CD4-positive, alpha-beta T cell treated with Interleukin-17A for 4 hours (primary cell): ENCODE measurements at regions not wholly inside any gene's neighbourhood (a gene's known extent, or its start where the extent isn't known, plus 50 kb on each side); places are given as distances from the start of the nearest gene placed in this dataset.

ENCODE experiments used
- DNase-seq: peaks from one replicate; pipeline ENCODE4 v3.0.0-alpha.2; 2020; ENCODE audit warnings: mixed read lengths

DNA sequence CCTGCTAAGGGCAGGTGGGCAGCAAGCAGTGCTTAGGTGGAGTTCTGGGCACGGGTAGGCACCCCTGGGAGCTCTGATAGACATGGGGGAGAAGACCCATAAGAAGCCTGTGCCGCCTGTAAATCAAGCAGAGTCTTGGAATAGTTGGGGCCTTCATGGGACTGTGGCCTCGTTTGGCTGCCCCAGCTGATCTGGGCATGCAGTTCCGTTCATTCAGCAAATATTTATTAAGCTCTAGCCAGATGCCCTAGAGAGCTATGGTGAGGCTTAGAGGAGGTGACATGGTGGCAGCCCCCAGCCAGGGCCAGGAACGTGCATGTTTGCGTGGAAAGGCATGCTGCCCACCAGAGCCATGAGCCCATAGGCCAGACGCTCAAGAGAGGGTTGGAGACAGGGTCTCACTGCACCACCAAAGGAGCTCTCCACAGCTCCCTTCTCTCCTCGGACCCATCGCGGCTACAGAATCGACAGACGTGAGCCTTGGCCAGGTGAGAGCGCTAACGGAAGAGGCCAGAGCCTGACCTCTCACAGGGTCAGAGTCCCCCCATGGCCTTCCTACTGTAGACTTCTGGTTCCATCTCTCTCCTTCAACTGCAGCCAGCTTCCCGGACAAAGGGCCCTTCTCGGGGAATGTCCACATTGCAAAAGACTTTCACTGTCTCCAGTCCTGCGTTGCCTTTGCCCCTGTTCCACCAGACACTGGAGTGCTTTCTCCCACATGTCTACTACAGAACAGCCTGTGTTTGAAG lies 135.7 kb downstream of the INHBB start:
- no peak for DNase-seq

DNA sequence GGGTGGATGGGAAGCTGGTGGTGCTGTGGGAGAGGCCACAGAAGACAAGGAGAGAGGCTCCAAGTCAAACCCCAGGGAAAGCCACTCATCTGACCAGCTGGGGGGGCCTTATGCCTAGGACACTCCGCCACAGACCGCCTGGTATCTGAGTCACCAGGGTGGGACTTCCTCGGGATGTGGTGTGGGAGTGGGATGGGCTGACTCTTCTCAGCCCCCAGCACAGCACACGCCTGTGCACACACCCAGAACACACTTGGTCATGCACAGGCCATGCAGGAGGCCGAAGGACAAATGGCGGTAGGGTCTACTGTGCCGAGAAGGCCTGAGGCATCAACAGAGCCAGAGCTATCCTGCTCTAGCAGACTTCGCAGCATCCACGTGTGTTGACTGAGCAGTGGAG lies 136.4 kb downstream of the INHBB start:
- no peak for DNase-seq

DNA sequence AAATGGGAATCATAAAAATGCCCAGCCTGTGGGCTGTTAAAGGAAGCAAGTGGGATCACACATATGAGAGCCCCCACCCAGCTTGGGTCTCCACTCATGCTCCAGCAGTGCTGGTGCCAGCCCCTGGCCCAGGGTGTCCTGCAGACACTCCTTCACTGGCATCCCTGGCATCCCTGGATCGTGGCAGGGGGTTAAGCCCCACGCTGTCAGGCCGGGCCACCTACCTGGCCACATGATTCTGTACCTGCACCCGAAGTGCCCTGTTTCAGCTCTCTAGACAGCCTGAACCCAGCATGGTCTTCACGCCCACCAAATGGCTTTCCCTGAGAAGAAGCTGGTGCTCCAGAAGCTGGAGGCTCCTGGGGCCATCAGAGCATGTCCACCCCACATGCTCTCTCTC lies 137.4 kb downstream of the INHBB start:
- no peak for DNase-seq

DNA sequence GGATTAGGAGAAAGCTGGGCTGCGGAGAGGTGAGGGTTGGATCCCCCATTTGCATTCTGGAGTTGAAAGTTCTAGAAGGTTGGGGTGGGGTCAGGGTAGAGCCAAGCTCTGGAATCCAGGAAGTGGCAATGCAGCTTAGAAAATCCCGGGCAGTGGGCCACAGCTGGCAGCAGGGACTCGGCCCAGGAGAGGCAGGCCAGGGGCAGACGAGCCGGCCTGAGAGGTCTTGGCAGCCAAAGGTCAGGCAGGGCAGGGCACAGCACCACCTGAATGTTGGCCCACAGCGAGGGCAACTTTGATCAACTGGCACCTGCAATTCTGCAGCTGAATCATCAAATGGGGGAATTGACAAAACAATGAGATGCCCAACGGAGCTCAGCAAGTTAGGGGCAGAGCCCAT lies 139.2 kb downstream of the INHBB start:
- DNase-seq, result no peak

DNA sequence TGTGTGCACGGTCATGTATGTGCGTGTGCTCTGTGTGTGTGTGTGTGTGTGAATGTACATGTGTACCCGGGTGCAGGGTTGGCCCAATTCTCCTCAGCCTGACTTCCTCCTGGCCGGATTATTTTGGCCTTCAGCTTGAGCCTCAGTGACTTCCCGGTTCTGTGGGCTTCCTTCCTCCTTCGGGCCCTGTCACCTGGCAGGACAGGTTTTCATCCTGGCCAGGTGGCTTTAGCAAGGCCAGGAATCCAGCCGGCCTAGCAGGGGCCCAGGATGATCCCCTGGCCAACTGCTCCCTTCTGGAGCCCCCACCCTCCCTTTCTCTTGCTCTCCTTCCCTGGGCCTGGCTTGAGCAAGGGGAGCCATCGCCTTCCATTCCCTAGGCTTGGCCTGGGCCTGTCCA lies 140.5 kb downstream of the INHBB start:
- DNase-seq, result no peak

DNA sequence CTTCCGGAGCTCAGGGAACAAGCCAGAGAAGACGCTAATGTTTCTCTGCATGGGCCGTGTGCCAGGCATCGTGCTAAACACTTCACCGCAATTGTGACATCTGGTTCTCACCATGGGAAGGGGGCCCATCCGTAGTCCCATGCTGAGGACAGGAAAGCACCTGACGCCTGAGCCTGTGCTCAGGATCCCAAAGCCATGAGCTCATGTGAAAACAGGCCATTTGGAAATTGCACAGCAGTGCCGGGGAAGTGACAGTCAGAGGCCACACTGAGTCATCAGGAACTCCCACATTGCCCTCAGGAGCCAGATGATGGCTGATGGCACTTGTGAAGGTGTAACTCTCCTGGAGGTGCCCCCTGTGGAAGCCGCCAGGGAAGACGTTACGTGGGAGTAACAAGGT lies 141.0 kb downstream of the INHBB start:
- no peak for DNase-seq

DNA sequence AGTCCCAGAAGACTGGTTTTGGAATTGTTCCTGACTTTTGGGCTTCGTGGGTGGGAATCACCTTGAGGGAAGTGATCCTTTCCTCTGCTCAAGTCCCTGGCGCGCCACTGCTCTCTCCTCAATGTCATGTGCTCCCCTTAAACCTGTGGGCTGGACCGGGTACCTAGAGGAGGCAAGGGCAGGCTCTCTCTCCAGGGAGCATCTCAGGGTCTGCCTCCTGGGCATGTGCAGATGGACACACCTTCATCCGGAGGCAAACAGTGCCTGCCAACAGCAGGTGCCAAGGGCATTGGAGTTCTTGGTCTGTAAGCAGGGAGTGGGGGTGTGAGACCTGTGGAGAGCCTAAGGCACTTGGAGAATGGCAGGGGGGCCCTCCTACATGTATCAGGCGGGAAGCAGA lies 142.6 kb downstream of the INHBB start:
- DNase-seq, result no peak

DNA sequence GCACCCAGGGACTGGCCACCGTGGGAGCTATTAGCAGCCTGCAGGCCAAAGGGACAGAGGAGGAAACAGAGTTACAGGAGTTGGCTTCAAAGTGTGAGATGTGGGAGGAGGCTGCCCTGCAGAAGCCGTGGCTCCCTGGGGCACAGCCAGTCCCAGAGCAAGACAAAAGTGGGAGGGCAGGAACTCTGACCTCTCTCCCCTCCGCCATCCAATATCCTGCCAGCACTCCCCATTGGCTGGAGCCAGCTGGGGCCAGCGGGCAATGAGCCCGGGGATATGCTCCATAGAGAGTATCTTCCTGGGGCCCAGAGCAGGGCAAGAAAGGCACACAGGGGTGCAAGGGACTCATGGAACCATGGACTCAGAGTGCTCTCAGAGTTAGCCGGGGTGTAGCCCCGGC lies 143.1 kb downstream of the INHBB start:
- DNase-seq, result no peak

DNA sequence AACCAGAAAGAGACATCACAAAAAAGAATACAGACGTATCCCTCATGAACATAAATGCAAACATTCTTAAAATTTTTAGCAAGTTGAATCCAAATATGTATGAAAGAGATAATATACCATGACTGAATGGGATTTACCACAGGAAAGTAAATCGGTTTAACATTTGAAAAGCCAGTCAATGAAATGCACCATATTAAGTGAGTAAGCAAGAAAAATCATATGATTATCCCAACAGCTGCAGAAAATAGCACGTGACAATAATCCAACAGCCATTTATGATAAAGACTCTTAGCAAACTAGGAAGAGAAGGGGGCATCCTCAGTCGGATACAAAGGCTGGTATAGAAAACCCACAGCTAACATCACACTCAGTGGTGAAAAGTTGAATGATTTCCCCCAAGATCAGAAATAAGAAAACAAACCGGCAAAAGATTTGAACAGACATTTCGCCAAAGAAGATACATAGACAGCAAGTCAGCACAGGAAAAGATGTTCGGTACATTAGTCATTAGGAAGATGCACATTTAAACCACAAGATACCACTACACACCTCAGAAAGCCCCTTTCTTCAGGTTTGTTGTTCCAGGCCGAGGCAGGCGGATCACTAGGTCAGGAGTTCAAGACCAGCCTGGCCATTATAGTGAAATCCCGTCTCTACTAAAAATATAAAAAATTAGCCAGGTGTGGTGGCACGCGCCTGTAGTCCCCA lies 144.3 kb downstream of the INHBB start:
- DNase-seq, result no peak

DNA sequence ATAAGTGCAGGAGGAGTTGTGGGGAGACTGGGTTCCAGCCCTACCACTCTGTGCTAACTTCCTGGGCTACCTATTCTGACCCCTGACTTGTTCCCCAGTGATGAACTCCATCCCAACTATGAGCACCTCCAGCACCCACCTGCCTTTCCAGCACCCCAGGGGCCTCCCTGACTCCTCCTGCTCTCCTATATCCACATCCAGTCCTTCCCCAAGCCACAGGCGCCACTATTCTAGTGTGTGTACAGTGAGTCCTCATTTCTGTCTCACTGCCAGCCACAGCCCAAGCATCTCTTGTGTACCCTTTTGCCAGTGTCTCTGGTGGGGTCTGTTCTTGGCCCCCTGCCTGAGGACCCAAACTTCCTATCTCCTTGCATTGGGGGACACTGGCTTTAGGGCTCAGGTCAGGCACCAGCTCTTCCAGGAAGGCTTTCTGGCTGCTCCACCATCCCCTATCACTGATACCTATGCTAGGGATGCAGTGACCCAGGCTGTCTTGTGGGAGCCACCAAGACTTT lies 145.2 kb downstream of the INHBB start:
- DNase-seq, result no peak

DNA sequence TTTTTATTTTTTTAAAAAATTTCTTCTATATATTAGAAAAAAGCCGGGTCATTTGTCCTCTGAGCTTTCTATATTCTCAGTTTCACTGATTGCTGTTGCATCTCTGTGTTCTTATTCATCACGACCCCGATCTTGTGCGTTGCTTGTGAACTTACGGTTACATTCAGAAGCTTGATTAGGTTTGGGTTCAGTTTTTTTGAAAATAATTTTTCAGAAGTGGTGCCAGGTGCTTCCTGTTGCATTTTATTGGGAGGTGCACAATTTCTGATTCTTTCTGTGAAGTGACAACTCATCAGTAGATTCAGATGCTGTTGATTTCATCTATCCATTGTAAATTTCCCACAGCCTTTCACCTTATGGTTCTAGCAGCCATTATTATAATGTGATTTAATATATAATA lies 147.3 kb downstream of the INHBB start:
- DNase-seq, result no peak

DNA sequence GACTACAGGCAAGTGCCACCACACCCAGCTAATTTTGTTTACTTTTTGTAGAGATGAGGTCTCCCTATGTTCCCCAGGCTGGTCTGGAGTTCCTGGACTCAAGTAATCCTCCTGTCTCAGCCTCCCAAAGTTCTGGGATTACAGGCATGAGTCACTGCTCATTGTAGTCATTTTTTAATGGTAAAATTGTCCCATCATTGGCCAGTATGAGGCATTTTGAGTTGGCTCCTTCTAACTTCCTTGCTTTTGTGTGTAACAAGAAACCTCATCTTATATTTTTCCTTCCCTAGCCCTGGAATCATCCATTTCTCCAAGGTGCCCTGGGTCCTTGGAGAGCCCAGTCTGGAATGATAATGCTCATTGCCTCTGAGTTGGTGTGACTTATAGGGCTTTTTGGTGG lies 148.5 kb downstream of the INHBB start:
- no peak for DNase-seq

DNA sequence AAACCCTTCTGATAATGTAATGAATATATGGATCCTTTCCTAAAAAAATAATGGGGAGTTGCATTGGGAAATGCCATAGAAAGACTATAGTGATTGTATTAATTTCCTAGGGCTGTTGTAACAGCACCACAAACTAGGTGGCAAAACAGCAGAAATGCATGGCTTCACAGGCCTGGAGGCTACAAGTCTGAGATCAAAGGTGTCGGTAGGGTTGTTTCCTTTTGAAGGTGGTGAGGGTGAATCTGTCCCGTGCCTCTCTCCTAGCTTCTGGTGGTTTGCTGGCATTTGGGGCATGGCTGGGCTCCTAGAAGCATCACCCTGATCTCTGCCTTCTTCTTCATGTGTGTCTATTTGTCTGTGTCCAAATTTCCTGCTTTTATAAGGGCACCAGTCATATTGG lies 149.7 kb downstream of the INHBB start:
- no peak for DNase-seq

DNA sequence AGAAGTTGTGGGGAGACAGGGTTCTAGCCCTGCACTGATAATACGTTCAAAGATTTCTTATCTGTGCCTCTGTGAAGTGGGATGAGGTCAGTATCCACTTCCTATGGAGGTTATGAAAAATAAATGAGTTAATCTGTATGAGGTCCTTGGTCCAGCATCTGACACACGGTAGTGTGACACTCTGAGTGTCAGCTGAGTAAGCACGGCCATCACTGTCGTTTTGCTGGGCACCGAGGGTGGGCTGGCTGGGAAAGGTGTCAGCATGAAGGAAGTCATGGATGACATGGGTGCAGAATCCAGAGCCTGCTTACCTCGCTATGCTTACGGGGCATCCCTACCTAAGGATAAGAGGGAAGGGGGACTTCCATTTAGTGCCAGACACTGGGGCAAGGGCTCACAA lies 150.3 kb downstream of the INHBB start:
- no peak for DNase-seq

DNA sequence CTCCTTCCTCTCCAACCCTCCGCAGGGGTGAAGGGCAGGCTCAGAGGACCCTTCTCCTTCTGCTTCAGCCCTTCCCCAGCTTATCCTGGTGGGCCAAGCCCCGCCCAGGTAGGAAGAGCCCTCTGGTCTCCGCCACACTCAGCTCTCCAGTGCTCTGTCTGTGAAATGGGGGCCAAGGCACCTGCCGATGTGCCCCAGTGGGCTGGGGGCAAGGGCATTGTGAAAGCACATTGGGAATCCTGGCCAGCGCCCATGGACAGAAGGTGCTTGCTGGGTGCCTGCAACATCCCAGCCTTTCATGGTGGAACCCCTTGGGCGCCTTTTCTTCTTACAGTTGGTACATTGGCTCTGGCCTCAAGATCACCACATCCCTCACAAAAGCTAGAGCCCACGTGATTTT lies 150.8 kb downstream of the INHBB start:
- DNase-seq, result no peak

DNA sequence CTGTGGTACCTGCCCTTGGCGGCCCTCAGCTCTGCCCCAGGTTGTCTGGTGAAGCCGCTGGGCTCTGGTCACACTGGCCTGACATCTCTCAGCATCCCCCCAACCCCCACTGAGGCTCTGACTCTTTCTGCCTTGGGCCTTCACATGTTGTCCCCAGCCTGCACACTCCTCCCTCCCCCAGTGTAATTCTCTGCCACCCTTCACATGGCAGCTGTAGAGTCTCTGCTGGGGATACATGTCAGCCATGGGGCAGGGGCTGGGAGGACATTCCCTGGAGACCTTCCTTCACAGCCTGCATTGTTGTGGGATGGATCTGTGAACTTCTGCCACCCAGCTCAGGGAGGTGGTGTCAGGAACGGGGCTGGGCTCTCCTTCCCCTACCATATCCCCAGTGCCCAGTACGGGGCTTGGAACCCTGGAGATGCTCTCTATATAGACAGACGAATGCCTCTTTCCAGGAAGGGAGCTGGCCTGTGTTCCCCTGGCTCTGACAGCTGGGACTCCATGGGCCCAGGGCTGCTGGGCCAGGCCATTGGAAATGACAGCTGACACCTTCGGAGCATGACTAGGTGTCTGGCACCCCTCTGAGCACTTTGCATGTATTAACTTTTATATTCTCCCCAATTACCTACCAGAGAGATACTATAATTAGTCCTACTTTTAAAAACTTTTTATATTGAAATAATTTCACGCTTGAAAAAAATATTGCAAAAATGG lies 151.5 kb downstream of the INHBB start:
- no peak for DNase-seq

DNA sequence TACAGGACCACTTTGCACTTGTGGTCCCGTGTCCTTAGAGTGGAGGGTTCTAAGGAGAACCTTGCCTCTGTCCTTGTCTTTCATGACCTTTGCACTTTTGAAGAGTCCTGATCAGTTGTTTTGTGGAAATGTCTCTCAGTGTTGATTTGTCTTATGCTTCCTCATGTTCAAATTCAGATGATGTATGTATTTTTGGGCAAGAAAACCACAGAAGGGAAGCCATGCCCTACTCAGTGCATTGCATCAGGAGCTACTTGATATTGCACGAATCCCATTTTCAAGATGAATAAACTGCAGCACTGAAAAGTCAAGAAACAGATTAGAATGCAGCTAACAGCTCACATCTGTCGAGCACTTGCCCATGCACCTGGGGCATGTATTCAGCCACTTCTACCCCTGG lies 152.2 kb downstream of the INHBB start:
- DNase-seq, result no peak

DNA sequence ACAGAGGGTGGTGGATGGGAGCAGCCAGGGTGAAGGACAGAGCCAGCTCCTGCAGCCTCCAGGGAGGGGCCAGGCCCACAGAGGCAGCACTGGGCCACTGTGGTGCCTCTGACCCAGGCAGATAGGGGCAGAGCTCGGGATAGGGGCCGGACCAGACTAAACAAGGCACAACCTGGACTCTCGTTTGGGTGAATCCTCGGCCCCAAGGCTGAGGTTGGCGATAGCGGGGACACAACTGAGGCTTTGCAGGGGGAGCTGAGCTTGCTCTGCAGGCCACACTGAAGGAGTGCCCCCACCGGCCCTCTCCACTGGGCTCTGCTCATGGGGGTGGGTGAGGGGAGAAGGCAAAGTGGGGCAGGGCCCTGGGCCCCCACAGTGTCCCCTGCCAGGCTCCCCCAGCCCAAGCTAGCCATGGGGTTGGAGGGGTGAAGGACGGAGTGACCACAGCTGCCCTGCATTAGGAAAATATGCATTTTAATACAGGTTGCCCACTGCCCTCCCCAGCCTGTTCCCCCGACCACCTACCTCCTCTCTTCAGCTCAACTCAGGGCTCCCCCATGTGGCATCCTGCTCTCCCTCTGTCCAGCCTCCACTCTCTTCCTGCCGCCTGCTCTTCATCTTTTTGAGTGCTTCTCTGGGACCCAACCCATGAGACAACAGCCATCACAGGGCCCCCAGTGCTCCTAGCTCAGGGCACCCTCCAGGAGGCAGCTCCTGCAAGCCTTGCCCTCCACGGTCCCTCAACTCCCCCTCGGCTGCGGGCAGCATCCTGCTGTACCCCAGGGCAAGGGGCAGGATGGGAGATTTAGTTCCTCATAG lies 152.8 kb downstream of the INHBB start:
- DNase-seq, result no peak

DNA sequence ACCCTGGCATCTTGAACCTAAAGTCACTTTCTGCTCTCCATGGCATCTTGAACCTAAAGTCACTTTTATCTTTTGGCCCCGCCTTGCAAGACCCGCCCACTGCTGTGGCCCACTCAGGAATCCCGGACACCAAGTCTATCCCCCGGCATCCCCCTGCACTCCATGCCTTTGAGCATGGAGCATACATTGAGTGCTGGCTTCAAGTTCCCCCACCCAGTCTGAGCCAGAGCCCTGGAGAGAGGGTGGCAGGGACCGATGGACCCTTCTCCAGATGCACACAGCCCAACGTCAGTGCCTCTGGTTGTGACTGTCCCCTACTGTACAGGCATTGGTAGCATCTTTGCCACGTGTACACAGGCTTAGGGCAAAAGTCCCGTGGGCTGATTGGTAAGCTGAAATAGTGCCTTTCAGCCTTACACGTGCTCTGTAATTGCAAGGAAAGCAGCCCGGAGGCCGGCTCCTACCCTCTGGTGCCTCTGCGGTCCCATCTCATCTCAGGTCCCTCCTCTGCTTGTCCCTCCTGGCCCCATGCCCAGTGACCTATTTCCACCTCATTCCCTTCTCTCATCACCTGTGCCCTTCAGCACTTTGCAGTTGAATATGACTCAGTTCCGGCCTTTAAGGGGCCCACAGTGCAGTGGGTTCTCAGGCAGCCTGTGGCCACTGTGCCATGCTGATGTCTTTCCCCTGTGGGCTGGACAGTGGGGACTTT lies 154.0 kb downstream of the INHBB start:
- no peak for DNase-seq

DNA sequence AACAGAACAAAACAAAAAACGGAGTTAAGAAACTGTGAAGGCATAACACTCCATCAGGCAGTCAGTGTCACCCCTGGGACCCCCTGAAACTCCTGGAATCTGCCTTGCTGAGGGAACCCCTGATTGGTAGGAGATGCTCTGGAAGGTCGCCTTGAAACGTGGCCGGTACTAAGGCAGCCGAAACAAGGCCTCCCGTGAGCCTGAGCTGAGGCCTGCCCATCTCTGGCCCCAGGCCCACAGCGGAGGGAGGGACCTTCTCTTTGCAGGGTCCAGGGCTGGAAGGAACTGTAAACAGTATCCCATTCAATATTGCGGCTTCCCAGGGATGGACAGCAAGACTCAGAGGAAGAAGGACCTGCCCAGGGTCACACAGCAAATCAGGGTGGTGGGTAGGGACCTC lies 155.7 kb downstream of the INHBB start:
- DNase-seq, result no peak

DNA sequence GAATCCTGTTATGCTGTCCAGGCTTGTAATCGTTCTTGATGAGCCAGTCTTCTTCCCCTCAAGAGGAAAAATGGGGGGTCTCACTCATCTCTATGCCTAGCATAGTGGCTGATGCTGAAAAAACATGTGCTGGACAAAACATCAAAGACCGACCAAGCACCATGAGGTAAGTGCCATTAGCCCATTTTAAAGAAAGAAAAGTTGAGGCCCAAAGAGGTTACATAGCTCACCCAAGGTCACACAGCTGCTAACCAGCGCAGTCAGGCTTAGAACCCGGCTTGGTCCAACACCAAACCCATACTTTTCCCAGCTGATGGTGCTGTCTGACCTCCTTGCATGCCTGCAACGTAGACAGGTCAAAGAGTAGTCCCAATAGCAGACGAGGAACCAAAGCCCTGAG lies 156.4 kb downstream of the INHBB start:
- DNase-seq, result no peak

DNA sequence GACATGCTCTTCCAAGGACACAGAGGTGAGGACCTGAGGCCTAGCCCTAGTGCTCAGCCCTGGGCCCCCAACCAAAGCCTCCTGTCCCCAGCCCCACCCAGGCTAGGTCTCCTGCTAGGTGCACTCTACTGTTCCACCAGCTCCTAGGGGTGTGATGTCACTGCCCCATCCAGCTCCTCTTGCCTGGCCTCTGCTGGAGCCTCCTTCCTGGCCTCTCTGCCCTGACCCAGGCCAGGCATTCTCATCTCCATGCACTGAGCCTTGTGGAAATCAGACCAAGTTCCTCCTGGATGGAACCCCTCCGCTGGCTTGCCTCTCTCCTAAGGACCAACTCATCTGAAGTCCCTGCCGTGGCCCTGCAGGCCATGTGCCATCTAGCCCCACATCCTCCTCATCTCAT lies 156.8 kb downstream of the INHBB start:
- DNase-seq, result no peak
